ENCODE measurements at regions not wholly inside any gene's neighbourhood (a gene's known extent, or its start where the extent isn't known, plus 50 kb on each side); places are given as distances from the start of the nearest gene placed in this dataset.
"Not testable (repeated sequence)": the region's sequence is repeated elsewhere in the genome, so short reads cannot be mapped to it uniquely, and the experiment has no call there.

- POLR2A ChIA-PET: no interaction called here
- no CpG with 5 or more reads among the region's 1 CpG for WGBS (ENCODE audit: insufficient coverage)
These were observed 137.3 kb upstream of the GNAI1 start for GRCh38 chr7:79997345-79997744.

DNA sequence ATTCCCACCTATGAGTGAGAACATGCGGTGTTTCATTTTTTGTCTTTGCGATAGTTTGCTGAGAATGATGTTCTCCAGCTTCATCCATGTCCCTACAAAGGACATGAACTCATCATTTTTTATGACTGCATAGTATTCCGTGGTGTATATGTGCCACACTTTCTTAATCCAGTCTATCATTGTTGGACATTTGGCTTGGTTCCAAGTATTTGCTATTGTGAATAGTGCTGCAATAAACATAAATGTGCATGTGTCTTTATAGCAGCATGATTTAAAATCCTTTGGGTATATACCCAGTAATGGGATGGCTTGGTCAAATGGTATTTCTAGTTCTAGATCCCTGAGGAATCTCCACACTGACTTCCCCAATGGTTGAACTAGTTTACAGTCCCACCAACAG lies 138.9 kb upstream of the GNAI1 start:
- ATAC-seq (ENCODE audit: low read depth); H3K9me3 ChIP-seq (ENCODE audit: control extremely low read depth in 1 of 3, control insufficient read depth in 2 of 3, insufficient read depth in 1 of 3, low read length in 2 of 3); H3K27me3 ChIP-seq (replicated peaks in 1 of 4; ENCODE audit: control extremely low read depth in 1 of 4, control insufficient read depth in 3 of 4, insufficient read depth in 4 of 4, low read length in 3 of 4); H3K27me3 Mint-ChIP-seq; H3K9me3 Mint-ChIP-seq (ENCODE audit: insufficient read depth); POLR2A ChIA-PET; H3K4me3 Mint-ChIP-seq; H4K20me1 ChIP-seq (ENCODE audit: control insufficient read depth, insufficient read depth, low read length, poor library complexity, severe bottlenecking); H3K9ac ChIP-seq (ENCODE audit: low read length); H3K27ac Mint-ChIP-seq; H3K79me2 ChIP-seq (ENCODE audit: control insufficient read depth, insufficient read depth, low read length); H2AFZ ChIP-seq (ENCODE audit: insufficient read depth, low read depth, low read length, poor library complexity, severe bottlenecking); H3K27ac ChIP-seq (ENCODE audit: low read length in 2 of 2); H3K4me1 ChIP-seq (ENCODE audit: control insufficient read depth in 2 of 2, insufficient read depth in 2 of 2, low read length in 2 of 2); intact Hi-C loops (cut with micrococcal nuclease); H3K4me1 Mint-ChIP-seq; H3K4me2 ChIP-seq (replicated peaks; ENCODE audit: low read depth, low read length, poor library complexity, severe bottlenecking); H3K36me3 ChIP-seq (replicated peaks in 1 of 2; ENCODE audit: control extremely low read depth in 1 of 2, control insufficient read depth in 1 of 2, extremely low read depth in 1 of 2, insufficient read depth in 2 of 2, low read length in 1 of 2); H3K4me3 ChIP-seq (ENCODE audit: control extremely low read depth in 1 of 5, extremely low read depth in 1 of 5, insufficient read depth in 1 of 5, low read depth in 2 of 5, low read length in 4 of 5); CTCF ChIA-PET; DNase-seq: not testable (repeated sequence)
- WGBS (ENCODE audit: insufficient coverage): no CpG with 5 or more reads among the region's 3 CpGs

More at GRCh38 chr7:79997345-79997744, 137.3 kb upstream of the GNAI1 start:
- H3K4me1 Mint-ChIP-seq: no peaks in the 10 kb centered on the region
- H3K4me3 ChIP-seq (ENCODE audit: control extremely low read depth in 1 of 5, extremely low read depth in 1 of 5, insufficient read depth in 1 of 5, low read depth in 2 of 5, low read length in 4 of 5): no peak overlapping the region
- no peaks in the 10 kb centered on the region for H3K9me3 ChIP-seq (ENCODE audit: control extremely low read depth in 1 of 3, control insufficient read depth in 2 of 3, insufficient read depth in 1 of 3, low read length in 2 of 3)
- H3K36me3 ChIP-seq (replicated peaks in 1 of 2; ENCODE audit: control extremely low read depth in 1 of 2, control insufficient read depth in 1 of 2, extremely low read depth in 1 of 2, insufficient read depth in 2 of 2, low read length in 1 of 2): no peaks in the 10 kb centered on the region
- H4K20me1 ChIP-seq (ENCODE audit: control insufficient read depth, insufficient read depth, low read length, poor library complexity, severe bottlenecking): no peaks in the 10 kb centered on the region
- H3K27ac Mint-ChIP-seq: no peak overlapping the region
- intact Hi-C loops (cut with micrococcal nuclease): no loop called here
- no peak overlapping the region for H3K4me2 ChIP-seq (replicated peaks; ENCODE audit: low read depth, low read length, poor library complexity, severe bottlenecking)
- H3K4me1 ChIP-seq (ENCODE audit: control insufficient read depth in 2 of 2, insufficient read depth in 2 of 2, low read length in 2 of 2): no peaks in the 10 kb centered on the region
- H3K79me2 ChIP-seq (ENCODE audit: control insufficient read depth, insufficient read depth, low read length): no peaks in the 10 kb centered on the region
- H3K9me3 Mint-ChIP-seq (ENCODE audit: insufficient read depth): no peaks in the 10 kb centered on the region
- no peaks in the 10 kb centered on the region for H3K27me3 Mint-ChIP-seq
- H3K4me3 Mint-ChIP-seq: no peak overlapping the region
- DNase-seq (no peak), ATAC-seq (ENCODE audit: low read depth) (no peak)
- no peak overlapping the region for H3K9ac ChIP-seq (ENCODE audit: low read length)
- no peak overlapping the region for H2AFZ ChIP-seq (ENCODE audit: insufficient read depth, low read depth, low read length, poor library complexity, severe bottlenecking)
- no peak overlapping the region for H3K27ac ChIP-seq (ENCODE audit: low read length in 2 of 2)
- TF ChIP-seq CTCF (IDR thresholded peaks at IDR 0.05): no peak
- TF ChIP-seq EZH2 (IDR thresholded peaks at IDR 0.05; ENCODE audit: borderline replicate concordance, insufficient read depth, low read depth, low read length, poor library complexity, severe bottlenecking): no peak
- CTCF ChIA-PET: no interaction called here
- no peaks in the 10 kb centered on the region for H3K27me3 ChIP-seq (replicated peaks in 1 of 4; ENCODE audit: control extremely low read depth in 1 of 4, control insufficient read depth in 3 of 4, insufficient read depth in 4 of 4, low read length in 3 of 4)

Measured in B cell (primary cell).